ENCODE measurements at regions not wholly inside any gene's neighbourhood (a gene's known extent, or its start where the extent isn't known, plus 50 kb on each side); places are given as distances from the start of the nearest gene placed in this dataset.

GRCh38 chr20:39431091-39431880 is 469.1 kb downstream of the DHX35 start:
- no peak for DNase-seq

DNA sequence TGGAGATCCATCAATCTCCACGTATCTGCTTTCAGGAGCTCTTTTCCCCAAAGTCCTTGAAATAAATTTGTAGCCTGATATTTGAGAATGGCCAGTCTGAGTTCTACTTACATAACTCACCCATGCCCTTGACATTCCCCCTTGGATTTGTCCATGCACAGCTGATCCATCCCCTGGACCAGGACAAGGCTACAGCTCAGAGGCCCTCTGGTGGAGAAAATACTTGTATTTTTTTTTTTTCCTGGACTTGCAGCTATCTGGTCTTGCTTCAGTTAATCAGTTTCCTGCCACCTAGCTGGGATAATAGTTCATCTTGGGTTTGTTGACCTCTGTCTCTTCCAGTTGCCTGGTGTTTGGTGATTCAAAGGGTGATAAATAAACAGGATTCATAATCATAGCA is 467.6 kb downstream of the DHX35 start:
- DNase-seq = no peak

GRCh38 chr20:39424962-39425678 is 463.0 kb downstream of the DHX35 start:
- DNase-seq = no peak

- no peak for DNase-seq
Observed at GRCh38 chr20:39421571-39422105, 459.5 kb downstream of the DHX35 start.

GRCh38 chr20:39412091-39412490 is 449.9 kb downstream of the DHX35 start:
- DNase-seq = no peak

GRCh38 chr20:39399463-39399862 is 437.3 kb downstream of the DHX35 start:
- no peak for DNase-seq

DNA sequence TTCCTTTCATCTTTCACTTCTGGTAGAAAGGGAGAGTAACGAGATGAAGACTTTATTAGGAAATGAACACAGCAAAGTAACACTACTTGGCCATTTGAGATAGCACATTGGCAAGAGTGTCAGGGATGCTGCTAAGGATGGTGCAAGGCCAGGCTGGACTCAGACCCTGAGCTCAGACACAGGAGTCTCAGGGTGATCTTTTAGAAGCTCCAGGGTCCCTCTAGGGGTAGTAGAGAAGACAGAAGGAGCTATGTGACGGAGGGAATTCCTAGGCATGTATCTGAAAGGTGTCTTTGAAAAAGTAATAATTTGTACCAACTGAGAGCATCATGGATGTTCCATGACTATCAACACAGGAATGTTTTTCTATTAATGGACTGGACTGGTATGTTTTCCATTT is 436.5 kb downstream of the DHX35 start:
- no peak for DNase-seq

DNA sequence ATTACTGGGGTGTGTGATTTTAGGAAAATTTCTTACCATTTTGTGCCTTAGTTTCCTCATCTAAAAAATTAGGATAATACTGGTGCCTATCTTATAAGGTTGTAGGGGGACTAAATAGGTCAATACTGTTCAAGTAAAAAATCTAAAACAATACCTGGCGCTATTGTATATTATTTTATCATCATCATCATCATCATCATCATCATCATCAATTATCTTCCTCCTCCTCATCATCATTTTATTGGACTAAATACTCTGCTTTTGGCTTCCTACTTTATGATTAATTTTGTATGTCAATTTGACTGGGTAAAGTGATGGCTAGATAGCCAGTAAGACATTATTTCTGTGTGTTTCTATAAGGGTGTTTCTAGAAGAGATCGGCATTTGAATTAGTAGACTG is 435.5 kb downstream of the DHX35 start:
- no peak for DNase-seq

DNA sequence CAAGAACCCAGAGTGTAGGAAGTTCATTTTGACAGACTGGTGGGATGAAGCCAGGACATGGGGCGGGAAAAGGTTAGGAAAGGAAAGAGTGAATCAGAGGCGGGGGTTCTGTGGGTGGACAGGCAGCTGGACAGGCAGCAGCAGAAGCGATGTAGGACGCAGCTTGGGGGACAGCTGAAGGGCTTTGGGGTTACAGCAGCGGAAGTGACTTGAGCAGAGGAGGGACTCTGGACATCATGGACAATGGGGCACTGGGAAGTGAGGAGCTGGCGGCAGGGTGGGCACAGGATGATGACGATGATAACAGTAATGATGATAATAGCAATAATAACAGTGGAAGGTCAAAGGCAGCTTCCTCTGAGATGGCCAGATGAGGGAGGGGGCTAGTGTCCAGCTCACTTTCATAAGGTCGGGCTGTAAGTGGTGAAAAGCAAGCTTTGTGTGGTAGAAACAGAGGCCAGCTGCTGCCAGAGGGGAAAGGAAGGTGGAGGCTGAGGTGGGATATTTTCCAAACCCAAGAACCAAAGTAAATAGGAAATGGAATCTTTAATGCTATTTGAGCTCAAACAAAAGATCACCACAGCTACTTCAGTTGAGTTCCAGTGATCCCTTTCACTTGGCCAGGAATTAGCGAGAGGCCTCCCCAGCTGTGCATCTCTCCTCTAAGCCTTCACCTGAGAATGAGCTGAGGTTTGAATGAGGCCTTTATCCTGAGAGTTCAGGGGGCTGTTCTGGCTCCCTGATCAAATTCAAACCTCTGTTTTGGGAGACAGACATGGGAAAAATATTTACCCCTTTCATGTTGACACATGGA is 433.5 kb downstream of the DHX35 start:
- DNase-seq = no peak

DNA sequence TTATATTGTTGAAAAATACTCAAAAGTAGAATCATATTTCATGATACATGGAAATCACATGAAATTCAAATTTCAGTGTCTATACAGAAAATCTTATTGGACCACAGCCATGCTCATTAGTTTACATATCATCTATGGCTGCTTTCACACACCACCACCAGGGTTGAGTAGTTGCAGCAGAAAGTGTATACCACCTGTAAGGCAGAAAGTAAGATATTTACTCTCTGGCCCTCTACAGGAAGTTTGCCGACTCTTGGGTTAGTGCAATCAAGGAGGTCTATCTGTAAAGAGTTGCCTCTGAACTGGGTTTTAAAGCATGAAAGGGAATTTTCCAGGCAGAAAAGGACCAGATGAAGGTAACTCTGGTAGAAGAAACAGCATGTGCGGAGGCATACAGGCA is 432.3 kb downstream of the DHX35 start:
- no peak for DNase-seq

DNA sequence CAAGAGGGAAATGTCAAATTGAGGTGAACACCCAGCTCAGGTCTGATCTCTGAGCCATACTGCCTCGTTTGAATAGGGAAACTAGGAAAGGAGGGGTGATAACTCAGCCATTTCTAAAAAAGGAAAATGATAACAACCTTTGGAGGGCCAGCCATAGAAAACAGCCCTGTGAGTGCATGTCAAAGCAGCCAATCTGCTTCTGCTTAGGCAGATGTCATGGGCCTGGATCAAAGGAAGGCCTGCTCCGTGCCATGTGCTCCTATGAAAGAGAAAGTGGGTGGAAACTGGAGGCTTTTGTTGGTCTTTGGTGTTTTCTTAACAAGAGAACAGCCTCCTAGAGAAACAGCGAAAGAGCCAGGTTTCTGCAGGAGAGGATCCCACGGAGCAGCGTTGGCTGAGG is 428.0 kb downstream of the DHX35 start:
- no peak for DNase-seq

- DNase-seq = no peak
Observed at GRCh38 chr20:39381595-39381994, 419.5 kb downstream of the DHX35 start.

DNA sequence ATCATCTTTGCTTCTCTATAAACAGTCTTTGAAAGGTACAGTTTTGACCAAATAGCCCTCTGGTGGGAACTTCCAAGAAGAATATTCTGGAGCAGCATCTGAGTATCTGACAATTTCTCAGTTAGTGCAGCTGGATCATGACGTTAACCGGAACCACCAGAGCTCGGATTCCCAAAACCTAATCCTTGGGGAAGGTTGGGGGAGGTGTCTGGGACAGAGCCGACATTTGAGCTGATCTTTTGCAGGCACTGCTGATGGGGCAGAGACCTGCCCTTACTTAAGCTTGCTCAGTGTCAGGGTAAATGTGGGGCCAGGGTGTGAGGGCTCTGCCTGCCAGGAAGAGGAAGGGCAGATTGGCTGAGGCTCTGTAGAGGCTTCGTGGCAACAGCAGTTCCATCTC is 416.6 kb downstream of the DHX35 start:
- DNase-seq = no peak

DNA sequence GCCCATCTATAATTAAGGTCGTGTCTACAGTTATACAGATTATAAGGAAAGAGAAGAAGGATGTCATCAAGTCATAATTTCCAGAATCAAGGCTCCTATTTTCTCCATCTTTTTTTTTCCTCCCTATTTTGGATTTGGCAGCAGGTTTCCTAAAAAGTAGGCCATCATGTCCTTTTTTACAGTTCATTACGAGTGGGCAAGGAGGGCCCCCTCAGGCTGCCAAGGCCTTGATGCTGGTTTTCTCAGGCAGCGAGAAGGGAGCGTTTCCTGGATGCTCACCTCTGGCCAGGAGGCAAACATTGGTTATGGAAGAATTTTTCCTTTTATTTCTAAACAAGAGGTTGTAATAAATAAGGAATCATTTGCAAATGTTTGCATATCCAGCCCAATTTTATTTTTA is 414.6 kb downstream of the DHX35 start:
- no peak for DNase-seq

DNA sequence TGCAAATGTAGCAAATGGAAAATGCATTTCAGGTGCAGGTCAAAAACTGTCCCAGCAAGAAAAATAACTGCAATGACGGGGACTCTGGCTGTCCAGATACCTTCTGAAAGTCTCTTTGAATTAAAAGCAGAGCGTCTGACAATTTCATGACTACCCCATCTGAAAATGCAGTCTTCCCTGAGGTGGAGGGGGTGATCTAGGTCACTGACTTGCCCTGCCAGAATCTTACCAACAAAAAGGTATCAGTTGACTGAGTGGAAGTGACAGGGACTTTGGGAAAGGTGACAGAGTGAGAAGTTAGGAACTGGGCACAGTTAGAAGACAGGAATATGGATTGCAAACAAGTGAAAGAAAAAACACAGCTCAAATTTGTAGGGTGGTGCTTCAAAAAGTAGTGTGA is 402.2 kb downstream of the DHX35 start:
- DNase-seq = no peak

- no peak for DNase-seq
Observed at GRCh38 chr20:39359981-39360620, 398.0 kb downstream of the DHX35 start.

GRCh38 chr20:39358052-39358451 is 395.9 kb downstream of the DHX35 start:
- no peak for DNase-seq

- no peak for DNase-seq
Observed at GRCh38 chr20:39356908-39357307, 394.8 kb downstream of the DHX35 start.

DNA sequence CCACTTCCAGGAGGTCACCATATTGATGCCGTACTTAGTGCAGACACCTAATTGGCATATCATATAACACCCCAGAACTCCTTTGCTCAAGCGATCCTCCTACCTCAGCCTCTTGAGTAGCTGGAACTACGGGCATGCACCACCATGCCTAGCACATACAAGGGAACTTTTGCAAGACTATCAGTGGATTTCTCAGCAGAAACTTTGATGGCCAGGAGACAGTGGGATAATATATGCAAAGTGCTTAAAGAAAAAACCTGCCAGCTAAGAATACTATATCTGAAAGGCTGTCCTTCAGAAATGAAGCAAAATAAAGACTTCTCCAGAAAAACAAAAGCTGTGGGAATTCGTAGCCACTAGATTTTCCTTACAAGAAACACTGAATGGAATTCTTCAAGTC is 387.1 kb downstream of the DHX35 start:
- DNase-seq = no peak

GRCh38 chr20:39347626-39348025 is 385.5 kb downstream of the DHX35 start:
- DNase-seq = no peak

DNA sequence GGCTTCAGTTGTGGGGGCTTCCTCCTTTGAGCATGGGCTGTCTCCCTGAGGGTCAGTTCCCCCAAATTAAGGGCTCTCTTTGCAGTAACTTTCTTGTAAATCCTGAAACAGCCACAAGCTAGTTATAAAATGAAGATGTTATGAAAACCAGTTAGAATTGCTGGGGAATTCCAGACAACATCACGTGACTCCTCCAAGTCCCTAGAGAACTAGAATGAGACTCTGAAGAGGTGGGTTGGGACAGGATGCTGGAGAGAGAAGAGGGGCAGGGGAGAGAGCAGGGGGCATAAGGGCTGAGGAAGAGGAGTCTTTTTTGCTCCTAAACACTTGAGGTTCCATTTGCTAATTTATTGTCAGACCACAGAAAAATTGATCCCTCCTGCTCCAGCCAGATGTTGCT is 380.3 kb downstream of the DHX35 start:
- no peak for DNase-seq

DNA sequence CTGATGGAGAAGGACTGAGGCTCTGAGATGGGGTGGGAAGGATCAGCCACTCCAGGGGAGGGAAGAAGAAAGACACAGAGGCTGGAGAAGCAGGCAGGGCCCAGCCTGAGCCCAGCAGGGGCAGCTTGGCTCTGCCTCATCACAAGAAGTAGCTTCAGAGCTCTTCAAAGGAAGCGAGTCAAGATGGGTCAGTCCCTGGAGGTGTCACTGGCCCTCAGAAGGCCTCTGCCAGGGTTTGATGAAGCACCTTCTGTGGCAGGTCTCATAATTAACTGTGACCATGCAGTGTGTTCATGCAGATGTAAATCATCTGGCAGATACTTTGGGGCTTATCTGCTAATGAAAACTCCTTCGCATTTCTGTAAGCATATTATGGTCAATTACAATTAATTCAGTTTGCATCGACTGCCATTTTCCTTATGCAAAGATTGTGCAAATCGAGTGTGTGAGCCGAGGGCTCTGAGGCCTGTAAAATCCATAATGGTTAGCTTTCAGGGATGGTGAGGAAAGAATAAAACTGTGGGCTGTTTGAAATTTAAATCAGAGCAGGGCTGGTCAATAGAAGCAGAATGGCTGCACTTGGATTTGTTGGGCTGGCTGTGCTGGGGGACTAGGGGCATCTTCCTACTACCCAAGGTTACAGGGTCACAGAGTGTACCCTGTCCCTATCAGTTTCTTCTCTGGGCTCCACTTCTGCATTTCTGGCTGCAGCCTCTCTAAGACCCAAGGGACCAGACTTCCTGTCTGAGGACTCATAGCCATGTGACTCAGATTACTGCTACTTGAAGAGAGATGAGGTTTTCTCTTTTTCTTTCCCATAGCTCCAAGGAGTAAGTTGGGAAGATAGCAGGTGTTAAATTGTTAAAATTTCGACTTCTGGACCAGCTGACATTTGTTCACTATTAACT is 376.6 kb downstream of the DHX35 start:
- no peak for DNase-seq
